Renal pelvis (tissue), 1 donor: ENCODE measurements at regions not wholly inside any gene's neighbourhood (a gene's known extent, or its start where the extent isn't known, plus 50 kb on each side); places are given as distances from the start of the nearest gene placed in this dataset.
"Not testable (repeated sequence)": the region's sequence is repeated elsewhere in the genome, so short reads cannot be mapped to it uniquely, and the experiment has no call there.

Experiments used
- DNase-seq: peaks from one replicate; pipeline ENCODE4 v3.0.0-alpha.2; 2013

DNA sequence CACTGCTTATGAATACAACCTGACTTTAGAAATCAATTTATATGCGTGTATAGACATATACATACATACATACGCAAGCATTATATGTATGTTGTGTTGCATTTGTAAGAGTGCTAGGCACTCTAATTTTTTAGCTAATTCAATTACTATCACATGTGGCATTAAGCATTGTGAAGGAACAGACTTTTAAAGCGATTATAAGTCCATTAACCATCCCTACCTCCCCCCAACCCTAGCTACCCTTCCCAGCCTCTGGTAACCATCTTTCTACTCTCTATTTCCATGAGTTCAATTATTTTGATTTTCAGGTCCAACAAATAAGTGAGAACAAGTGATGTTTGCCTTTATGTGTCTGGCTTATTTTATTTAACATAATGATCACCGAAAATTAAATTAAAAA is 453.8 kb downstream of the DOK5 start:
- DNase-seq, result no peak

DNA sequence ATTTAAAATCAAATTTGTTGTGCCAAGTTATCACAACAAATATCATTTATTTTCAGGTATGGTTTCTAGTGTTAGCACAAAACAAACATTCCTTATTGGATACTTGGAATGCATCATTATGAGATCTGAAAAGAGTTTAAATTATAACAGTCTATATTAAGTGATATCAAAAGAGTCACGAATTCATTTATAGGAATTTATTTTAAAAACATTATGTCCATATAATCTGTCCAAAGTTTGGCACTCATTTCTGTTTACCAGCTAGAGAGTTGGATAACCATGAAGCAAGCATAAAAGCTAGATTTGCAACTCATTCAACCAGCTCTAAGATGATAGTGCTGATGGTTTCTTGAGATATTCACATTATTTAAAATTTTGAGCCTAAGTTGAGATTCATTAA is 453.2 kb downstream of the DOK5 start:
- no peak for DNase-seq

DNA sequence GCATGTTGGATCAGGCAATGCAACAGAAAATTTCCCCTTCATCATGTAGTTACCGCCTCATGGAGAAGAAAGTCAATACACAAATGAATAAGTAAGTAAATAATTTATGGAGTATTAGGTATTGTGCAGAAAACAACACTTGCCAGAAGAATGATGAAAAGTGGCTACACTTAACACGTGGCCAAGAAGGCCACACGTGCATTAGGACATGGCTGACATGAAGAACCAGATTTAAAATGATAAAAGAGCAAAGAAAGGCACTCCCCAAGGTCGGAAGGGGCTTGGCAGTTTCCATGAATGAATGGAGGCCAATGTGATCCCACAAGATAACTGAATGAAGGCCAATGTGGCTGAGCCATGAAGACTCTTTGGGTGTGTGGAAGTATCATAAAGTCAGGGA is 447.2 kb downstream of the DOK5 start:
- no peak for DNase-seq

DNA sequence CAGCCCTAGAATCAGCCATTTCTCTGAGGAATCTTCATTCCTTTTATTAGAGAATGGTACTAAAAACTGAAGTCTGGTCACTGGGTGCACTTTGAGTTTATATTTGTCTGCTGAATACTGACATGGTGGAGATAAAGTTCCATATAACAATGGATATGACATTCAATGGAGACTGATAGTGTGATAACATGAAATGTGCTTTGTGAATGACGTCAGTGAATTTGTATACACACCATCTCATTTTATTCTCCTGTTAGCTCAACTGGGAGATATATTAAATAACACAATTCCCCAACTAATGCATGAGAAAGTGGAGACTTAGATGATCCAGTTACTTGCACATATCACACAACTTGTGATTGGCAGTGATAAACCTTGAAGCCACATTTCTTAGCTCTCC is 446.7 kb downstream of the DOK5 start:
- DNase-seq, result no peak

DNA sequence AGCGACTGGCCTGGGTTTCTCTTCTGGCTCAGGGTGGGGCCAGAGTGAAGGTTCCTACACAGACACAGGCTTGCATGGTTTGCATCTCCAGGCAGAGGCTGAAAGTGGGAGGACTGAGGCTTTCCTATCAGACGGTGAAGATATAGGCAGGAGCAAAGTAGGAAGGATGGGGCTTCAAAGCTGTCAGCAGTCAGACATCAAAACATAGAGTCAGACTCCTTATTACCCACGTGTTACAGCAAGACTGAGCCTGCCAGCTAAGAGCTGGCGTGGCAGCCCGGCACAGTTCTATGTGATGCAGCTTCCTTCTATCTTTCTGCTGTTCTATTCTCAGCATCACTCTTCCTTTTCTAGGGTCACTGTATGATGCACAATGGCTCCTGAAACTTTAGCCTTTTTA is 445.1 kb downstream of the DOK5 start:
- DNase-seq, result no peak

DNA sequence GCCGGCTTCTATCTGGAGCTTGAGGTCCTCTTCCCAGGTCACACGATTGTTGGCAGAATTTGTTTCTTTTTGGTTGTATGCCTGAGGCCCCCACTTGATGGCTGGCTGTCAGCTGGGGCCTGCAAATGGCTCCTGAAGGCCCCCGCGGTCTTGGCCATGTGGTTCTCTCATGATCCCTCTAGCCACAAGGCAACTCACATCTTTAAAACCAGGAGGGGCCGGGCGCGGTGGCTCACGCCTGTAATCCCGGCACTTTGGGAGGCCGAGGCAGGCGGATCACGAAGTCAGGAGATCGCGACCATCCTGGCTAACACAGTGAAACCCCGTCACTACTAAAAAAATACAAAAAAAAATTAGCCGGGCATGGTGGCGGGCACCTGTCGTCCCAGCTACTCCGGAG is 443.6 kb downstream of the DOK5 start:
- not testable (repeated sequence) for DNase-seq

DNA sequence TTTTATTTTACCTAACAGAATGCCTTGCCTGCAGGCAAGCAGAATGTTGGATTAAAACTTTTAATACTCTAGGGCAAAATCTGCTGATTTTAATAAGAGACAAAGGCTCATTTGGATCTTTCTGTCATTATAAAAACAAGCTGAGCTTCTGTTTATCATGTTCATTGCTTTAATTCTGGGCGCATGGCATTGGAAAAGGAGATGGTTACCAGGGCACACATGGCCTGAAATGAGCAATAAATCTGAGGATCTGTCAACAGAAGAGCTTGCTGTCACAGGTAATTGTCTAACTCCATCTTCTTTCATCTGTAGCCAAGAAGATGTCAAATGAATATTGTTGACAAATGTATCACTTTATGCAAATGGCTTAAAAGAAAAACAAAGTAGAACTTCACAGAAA is 439.6 kb downstream of the DOK5 start:
- no peak for DNase-seq

DNA sequence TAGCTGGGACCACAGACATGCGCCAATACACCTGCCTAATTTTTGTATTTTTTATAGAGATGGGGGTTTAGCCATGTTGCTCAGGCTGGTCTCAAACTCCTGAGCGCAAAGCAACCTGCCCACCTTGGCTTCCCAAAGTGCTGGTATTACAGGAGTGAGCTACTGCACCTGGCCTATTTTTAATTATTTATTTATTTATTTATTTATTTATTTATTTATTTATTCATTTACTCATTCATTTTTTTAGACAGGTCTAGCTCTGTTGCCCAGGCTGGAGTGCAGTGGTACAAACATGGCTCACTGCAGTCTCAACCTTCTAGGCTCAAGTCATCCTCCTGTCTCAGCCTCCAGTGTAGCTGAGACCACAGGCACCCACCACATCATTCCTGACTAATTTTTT is 434.3 kb downstream of the DOK5 start:
- no peak for DNase-seq

DNA sequence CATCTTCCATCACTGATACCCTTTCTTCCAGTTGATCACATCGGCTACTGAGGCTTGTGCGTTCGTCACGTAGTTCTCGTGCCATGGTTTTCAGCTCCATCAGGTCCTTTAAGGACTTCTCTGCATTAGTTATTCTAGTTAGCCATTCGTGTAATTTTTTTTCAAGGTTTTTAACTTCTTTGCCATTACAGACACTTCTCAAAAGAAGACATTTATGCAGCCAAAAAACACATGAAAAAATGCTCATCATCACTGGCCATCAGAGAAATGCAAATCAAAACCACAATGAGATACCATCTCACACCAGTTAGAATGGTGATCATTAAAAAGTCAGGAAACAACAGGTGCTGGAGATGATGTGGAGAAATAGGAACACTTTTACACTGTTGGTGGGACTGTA is 430.7 kb downstream of the DOK5 start:
- not testable (repeated sequence) for DNase-seq

DNA sequence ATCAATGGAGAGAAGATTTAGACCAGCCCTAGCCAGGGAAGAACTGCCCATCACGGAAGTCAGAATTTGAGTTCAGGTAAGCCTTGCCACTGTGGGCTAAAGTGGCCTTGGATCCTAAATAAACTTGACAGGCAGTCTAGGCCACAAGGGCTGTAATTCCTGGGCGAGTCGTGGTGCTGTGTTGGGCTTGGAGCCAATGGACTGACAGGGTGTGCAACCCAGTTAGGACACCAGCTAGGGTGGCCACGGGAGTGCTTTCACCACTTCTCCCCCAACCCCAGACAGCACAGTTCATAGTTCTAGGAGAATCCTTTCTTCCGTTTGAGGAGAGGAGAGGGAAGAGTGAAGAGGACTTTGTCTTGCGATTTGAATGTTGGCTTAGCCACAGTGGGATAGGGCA is 422.4 kb downstream of the DOK5 start:
- DNase-seq, result no peak

DNA sequence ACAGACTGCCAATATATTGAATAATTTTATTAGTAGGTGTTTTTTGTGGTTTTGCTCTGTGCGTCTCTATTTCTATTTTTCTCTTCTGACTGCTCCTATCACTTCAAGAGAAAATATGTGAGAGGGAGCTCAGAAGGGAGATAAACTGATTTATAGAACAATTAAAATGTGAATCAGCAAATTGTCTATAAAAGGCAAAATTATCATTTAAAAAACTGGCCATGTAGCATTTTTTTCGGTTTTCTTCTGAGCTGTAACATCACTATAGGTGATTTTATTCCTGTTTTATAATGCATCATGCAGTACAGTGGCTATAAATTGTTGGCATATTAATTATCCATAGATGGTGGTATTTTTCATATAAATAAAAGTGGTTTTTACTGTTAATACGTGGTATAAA is 416.5 kb downstream of the DOK5 start:
- DNase-seq, result no peak

DNA sequence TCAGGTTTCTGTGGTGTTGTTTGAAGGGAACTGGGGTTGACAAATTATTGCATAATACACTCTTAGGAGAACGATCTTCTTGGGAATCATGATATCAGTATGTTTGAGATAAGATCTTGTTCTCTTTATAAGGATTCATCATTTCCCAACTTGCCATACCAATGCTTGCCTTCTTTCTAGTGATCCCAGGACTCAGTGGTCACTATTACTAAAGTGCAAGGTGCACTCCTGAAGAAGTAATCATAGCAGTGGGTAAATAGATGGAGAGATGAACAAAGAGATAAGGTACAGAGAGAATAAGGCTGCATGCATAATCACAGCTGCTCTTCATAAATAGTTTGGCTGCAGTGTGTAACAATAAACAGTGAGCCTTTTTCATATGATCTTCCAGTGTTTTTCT is 404.0 kb downstream of the DOK5 start:
- DNase-seq, result no peak

DNA sequence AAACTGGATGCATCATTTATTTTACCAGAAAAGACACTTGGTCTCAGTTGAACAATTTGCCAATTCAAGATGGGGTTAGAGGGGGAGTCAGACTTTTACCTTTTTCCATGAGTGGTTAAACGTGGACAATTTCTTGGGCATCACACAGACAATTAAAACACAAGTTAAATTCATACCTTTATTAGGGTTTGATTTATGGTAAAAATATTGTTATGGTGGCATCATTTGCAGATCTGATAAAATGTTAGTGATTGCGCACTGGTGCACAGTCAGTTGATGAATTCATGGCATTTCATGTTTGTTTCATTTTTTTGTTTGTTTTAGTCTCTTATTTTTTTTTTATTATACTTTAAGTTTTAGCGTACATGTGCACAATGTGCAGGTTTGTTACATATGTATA is 399.9 kb downstream of the DOK5 start:
- no peak for DNase-seq

DNA sequence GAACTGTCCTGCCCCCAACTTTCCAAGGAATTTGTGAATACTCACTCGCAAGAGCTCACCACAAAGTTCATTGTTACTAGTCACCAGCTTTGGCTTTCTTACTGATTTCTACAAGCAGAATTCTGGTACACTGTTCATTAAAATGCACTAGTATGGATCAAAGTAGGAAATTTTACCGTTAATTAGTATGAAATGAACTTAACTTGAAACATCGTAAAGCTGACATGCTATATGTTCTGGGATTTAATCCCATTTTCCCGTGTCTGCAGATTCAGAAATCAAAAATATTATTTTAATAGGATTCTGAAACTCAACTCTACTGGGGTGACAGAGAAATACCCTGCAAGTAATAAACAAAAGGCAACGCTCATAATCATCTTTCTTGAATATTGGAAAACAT is 399.3 kb downstream of the DOK5 start:
- no peak for DNase-seq

DNA sequence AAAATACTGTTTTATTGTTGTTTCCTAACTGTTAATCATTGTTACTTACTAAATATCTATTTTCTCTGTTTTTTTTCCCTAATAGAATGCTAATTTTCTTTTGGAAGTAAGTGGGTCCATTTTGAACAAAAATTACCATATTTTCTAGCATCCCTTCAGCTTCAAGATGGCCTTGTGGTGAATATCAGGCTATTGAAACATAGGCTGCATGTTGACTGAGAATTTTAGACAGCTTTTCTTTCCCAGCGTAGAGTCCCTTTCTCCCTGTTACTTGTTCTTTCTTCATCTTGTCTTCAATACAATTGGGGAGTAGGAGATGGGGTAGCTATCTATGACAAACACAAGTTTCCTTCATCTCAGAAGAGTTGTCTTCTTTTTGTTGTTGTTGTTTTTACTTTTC is 397.0 kb downstream of the DOK5 start:
- no peak for DNase-seq

DNA sequence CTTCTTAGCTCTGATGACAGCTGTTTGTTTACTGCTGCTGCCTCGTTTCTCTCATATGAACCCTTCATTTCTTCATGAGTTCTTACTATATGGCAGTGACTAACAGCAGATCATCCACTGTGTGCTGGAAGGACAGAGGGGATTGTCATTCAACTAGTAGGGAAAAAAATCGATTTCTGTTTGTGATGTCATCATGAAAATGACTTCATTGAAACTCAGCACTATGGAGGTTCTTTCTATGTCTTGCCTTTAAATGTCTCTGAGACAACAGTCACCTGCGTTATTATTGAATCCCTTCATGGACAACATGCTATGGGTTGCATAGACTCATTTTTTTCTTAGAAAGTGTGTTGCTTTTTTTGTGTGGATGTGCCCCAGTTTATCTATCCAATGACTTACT is 394.4 kb downstream of the DOK5 start:
- no peak for DNase-seq

DNA sequence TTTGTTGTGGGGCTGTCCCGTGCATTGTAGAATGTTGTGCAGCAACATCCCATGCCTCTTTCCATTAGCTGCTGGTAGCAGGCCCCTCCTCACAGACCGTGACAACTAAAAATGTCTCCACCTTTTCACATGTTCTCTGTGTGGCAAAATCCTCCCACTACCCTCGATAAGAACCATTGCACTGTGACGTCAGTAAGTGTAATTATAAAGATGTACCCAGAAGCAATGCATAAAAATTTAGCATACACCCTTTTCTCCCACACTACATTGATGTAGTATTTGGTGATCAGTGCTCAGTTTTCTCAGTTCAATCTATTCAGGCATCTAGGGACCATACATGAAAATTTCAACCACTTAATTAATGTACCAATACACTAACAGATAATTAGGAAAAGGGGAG is 389.9 kb downstream of the DOK5 start:
- DNase-seq, result no peak

DNA sequence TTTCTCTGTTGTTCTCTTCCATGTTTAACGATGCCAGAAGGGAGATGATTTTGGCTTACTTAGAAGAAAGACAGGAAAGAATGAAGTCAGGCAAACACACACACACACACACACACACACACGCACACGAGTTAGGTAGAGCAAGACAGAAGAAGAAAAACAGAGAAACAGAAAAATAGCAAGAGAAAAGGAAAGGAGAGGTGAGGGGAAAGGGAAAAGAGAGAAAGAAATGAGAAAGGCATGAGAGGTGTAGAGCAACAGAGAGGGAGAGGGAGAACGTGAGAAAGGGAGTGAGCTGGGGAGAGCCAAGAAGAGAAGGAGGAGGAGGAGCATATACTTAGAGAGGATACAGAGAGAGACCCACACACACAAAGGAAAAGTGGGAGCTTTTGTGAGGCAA is 385.3 kb downstream of the DOK5 start:
- DNase-seq, result no peak

DNA sequence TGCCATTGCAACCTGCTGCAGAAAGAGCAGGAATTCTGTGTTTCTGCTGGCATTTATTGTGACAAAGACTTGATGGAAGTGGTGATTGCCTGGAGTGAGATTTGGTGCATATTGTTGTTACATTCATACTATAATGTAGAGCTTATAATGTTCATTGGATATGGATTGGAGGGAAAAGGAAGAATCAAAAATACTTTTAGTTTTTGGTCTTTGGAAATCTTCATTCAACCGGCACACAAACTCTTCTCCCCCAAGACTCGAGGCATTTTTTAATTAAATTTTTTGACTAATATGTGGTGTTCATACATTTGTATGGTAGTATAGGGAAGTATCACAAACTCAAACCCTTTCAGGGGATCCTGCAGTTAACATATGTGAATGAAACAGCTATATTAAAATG is 380.8 kb downstream of the DOK5 start:
- no peak for DNase-seq

DNA sequence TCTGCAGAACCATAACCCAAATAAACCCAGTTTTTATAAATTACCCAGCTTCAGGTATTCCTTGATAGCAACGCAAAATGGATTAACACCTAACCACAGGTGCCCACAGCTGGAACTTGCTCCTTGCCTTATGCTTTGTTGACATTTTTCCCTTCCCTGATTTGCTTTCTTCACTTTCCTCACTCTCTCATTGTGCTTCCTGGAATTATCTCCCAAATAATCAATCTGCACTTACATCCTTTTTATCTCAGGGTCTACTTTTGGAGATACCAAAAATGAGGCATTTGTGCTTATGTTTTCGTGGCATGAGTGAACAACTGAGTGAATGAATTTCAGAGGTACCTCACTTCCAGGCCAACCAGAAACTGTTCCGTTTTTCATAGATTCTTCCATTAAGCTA is 374.3 kb downstream of the DOK5 start:
- no peak for DNase-seq

DNA sequence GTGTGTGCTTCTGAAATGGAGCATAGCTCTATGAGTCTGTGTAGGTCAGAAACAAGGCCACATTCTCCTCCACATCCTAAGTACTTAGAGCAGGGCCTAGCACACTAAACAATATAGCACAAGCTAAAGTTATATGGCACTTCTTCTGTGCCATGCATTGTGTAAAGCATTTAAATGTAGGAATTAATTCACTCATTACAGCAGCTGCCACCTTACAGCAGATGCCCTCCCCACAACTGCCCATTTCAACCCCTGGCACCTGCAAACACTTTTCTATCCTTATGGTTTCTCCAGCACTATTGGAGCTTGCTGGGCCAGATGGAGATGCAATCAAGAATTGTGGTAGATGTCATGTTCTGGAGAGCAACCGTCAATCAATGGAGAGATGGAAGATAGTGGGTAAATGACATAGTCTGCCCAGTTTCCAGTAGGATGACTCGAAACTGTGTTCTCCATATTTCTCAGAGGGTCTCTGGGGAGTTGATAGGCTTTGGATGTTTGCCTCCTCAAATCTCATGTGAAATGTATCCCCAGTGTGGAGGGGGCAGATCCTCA is 373.7 kb downstream of the DOK5 start:
- DNase-seq, result no peak

DNA sequence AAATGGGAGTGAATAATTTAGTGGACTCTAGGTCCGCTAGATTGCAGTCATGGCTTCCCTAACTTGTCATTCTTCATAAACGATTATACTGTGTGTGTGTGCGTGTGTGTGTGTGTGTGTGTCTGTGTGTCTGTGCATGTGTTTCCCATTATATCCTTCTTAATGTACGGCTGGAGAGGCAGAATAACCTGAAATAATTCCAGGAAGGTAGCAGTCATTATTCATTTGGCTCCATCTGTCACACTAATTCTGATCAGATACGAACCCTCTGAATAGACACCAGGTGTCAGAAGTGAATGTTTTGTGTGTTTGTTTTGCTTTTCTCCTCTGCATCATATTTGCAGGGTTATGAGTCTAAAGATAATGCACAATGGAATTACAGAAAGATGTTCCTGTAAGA is 372.9 kb downstream of the DOK5 start:
- no peak for DNase-seq

DNA sequence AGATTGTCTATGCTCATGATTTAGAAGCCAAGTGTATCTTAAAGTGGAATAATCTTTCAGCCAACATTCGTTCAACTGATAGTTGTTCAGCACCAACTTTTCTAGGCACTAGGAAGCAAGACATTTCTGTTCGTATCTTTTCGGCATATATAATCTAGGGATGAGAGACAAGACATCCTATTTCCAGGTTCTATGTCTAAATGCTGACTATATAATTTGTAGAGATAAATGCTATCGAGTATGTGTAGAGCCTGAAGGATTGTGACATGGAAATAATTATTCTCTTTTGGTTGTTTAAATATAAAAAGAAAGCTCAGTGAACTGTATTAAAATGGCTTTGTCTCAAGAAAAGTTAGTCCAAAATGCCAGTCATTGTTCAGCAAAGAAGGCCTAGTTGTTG is 371.6 kb downstream of the DOK5 start:
- no peak for DNase-seq

DNA sequence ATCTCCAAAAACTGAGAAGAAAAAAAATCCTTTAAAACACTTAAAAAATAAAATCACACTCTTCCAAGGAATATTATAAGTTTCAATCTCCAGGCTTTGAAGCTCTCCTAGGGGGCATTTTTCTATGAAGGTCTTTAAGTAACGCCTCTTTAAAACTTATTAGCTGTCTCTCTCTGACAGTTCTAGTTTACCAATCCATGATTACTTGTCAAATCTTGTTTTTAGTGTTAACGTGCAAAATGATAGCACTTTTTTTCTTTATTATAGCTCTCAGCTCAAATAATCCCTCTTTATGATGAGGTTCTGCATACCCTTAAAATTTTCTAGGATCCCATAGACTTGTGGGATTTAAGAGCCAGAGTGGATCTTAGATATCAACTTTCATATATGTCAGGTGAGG is 369.0 kb downstream of the DOK5 start:
- no peak for DNase-seq

DNA sequence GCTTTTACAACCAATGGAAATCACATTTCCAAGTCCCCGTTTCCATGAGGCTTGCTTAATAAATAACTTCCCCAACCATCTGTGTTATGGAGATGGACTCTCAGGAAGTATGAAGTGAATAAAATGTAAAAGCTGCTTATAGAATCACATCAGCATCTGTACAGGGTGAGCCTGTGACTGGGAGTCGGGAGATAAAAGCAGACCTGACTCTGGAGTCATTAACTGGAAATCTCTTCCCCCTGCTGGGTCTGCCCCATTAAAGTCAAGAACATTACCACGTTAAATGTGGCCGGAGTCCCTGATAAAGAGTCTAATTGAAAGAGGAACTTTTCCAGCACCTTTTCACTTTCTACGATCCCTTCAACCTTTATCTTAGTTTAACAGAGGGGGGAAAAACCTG is 368.5 kb downstream of the DOK5 start:
- no peak for DNase-seq
